ENCODE measurements at regions not wholly inside any gene's neighbourhood (a gene's known extent, or its start where the extent isn't known, plus 50 kb on each side); places are given as distances from the start of the nearest gene placed in this dataset.

GRCh38 chr16:74073456-74073855 lies 223.2 kb upstream of the PSMD7 start (continued):
- no peak for TF ChIP-seq ZBTB33 (IDR thresholded peaks at IDR 0.05; ENCODE audit: extremely low read depth, insufficient replicate concordance, low read length)

- no peaks in the 10 kb centered on the region for H3K36me3 ChIP-seq (ENCODE audit: control insufficient read depth in 1 of 2, insufficient read depth in 2 of 2, low read length in 2 of 2)
- ChIA-PET POLR2A (no interaction called here), RAD21 (ENCODE audit: low non-redundant PET in 1 of 2, low total read pairs in 2 of 2, uncharacterized antibody in 2 of 2, unreplicated experiment in 2 of 2) (no interaction called here), CTCF (no interaction called here)
- ATAC-seq = no peak
- no peaks in the 10 kb centered on the region for H3K4me1 ChIP-seq (ENCODE audit: control insufficient read depth in 1 of 2, insufficient read depth in 2 of 2, low read length in 2 of 2)
- BruUV-seq (replicated peaks) = no TSS peak
- H3K4me3 ChIP-seq (replicated peaks in 1 of 2; ENCODE audit: low read depth in 1 of 2, low read length in 2 of 2) = no peak overlapping the region
- H3K27ac ChIP-seq (ENCODE audit: low read depth, low read length) = no peak overlapping the region
- no peaks in the 10 kb centered on the region for H3K79me2 ChIP-seq (ENCODE audit: insufficient read depth, low read length)
- H3K9me3 ChIP-seq (ENCODE audit: control insufficient read depth in 1 of 2, insufficient read depth in 1 of 2, low read depth in 1 of 2, low read length in 2 of 2) = no peaks in the 10 kb centered on the region; a peak in 1 of 4 replicates
- intact Hi-C loops (cut with micrococcal nuclease) = no loop called here
- H3K9me2 ChIP-seq (ENCODE audit: insufficient read depth) = no peaks in the 10 kb centered on the region
- no peaks in the 10 kb centered on the region; the same call in 1 of the 2 replicates for H4K20me1 ChIP-seq (ENCODE audit: insufficient read depth)
- DNase-seq (ENCODE audit: low read depth, low spot score) = no peak
- H3K9ac ChIP-seq (ENCODE audit: low read length) = no peak overlapping the region
- H3K27me3 ChIP-seq (ENCODE audit: insufficient read depth, low read length) = peaks cover 32% of the 10 kb centered on the region
- H2AFZ ChIP-seq (ENCODE audit: low read depth, low read length, poor library complexity, severe bottlenecking) = no peak overlapping the region
- no peak overlapping the region for H3K4me2 ChIP-seq (ENCODE audit: low read length)
- TF ChIP-seq SIN3A (IDR thresholded peaks at IDR 0.05; ENCODE audit: low read depth) = no peak
- no peak for TF ChIP-seq ZFX (IDR thresholded peaks at IDR 0.05)
- TF ChIP-seq JUND (IDR thresholded peaks at IDR 0.05) = no peak
- TF ChIP-seq MAX (IDR thresholded peaks at IDR 0.05) = no peak
- TF ChIP-seq EZH2 (IDR thresholded peaks at IDR 0.05) = no peak
- TF ChIP-seq YY1 (IDR thresholded peaks at IDR 0.05; ENCODE audit: extremely low read depth, insufficient replicate concordance, low read depth, low read length) = no peak
- no peak for TF ChIP-seq SP1 (IDR thresholded peaks at IDR 0.05; ENCODE audit: low read depth)
- no peak for TF ChIP-seq REST (IDR thresholded peaks at IDR 0.05; ENCODE audit: low read depth)
- no peak for TF ChIP-seq TCF7L2 (IDR thresholded peaks at IDR 0.05; ENCODE audit: borderline replicate concordance, extremely low read depth, insufficient read depth, insufficient read length)
- no peak for TF ChIP-seq CTCF (IDR thresholded peaks at IDR 0.05 in 2 of 3, conservative IDR thresholded peaks at IDR 0.05 in 1 of 3; ENCODE audit: borderline replicate concordance in 1 of 3, insufficient read depth in 1 of 3, low read depth in 2 of 3, low read length in 2 of 3)
- TF ChIP-seq ATF3 (IDR thresholded peaks at IDR 0.05) = no peak
- no peak for TF ChIP-seq ZNF274 (IDR thresholded peaks at IDR 0.05; ENCODE audit: low read depth, low read length)
- no peak for TF ChIP-seq CEBPB (IDR thresholded peaks at IDR 0.05; ENCODE audit: low read depth)
- no peak for TF ChIP-seq RAD21 (IDR thresholded peaks at IDR 0.05; ENCODE audit: low read depth)
- TF ChIP-seq FOSL1 (IDR thresholded peaks at IDR 0.05; ENCODE audit: low read depth) = no peak
These were observed 224.5 kb upstream of the PSMD7 start for GRCh38 chr16:74071996-74072535.
